ENCODE measurements at regions not wholly inside any gene's neighbourhood (a gene's known extent, or its start where the extent isn't known, plus 50 kb on each side); places are given as distances from the start of the nearest gene placed in this dataset.
A peak's percentile ranks its signal among the peaks of the same experiment; 100 is the strongest.

DNA sequence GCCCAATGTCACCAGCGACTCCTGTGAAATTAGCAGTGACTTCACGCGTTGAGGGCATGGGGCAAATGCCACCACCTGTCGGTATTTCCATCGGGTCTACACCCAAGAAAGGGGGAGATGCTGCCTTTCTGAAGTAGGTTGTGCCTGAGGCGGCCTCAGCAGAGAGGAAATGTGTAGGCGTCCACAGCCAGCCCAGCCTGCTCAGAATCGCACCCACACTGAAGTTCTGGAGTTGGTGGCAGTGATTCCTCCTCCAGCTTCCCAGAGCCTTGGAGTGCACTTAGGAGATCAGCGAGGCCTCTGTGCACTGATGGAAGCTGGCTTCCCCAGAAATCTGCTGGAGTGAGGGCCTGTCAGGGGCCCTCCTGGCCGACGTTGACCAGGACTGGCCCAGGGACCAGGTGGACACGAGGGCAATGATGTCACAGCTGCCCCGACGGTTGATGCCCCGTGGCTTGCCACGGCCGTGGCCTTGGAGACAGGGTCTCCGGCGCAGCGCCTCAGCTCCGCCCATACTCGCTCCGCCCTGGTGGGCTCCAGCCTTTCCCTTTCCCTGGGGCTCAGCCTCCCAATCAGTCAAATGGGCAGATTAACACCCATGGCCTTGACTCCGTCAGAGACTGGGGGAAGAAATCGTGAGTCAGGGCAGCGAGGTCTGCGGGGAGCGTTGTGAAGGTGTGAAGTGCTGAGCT lies 484.8 kb downstream of the PREX1 start:
- Histone ChIP-seq H3K27ac (ENCODE audit: low read length) (no peak overlapping the region), H3K36me3 (ENCODE audit: control insufficient read depth in 1 of 2, insufficient read depth in 2 of 2, low read length in 2 of 2) (no peaks in the 10 kb centered on the region), H3K9me3 (ENCODE audit: control insufficient read depth in 1 of 2, low read length in 2 of 2) (no peaks in the 10 kb centered on the region), H3K27me3 (ENCODE audit: low read depth, low read length) (no peaks in the 10 kb centered on the region), H3K4me1 (ENCODE audit: control insufficient read depth in 1 of 2, insufficient read depth in 2 of 2, low read length in 2 of 2) (peaks cover 0 to 11% of the 10 kb centered on the region in 2 donors), H3K4me3 (ENCODE audit: low read depth in 1 of 2, low read length in 2 of 2) (no peak overlapping the region)

GRCh38 chr20:48340883-48341281 lies 486.9 kb downstream of the PREX1 start:
- no peak overlapping the region for H3K27ac ChIP-seq (ENCODE audit: low read length)
- no peaks in the 10 kb centered on the region for H3K36me3 ChIP-seq (ENCODE audit: control insufficient read depth in 1 of 2, insufficient read depth in 2 of 2, low read length in 2 of 2)
- no peak overlapping the region for H3K4me3 ChIP-seq (ENCODE audit: low read depth in 1 of 2, low read length in 2 of 2)
- H3K9me3 ChIP-seq (ENCODE audit: control insufficient read depth in 1 of 2, low read length in 2 of 2): no peaks in the 10 kb centered on the region
- H3K4me1 ChIP-seq (ENCODE audit: control insufficient read depth in 1 of 2, insufficient read depth in 2 of 2, low read length in 2 of 2): peaks cover 0 to 11% of the 10 kb centered on the region in 2 donors
- no peaks in the 10 kb centered on the region for H3K27me3 ChIP-seq (ENCODE audit: low read depth, low read length)

GRCh38 chr20:48339986-48340882 lies 487.6 kb downstream of the PREX1 start:
- H3K27me3 ChIP-seq (ENCODE audit: low read depth, low read length): no peaks in the 10 kb centered on the region
- peaks cover 0 to 11% of the 10 kb centered on the region in 2 donors for H3K4me1 ChIP-seq (ENCODE audit: control insufficient read depth in 1 of 2, insufficient read depth in 2 of 2, low read length in 2 of 2)
- H3K36me3 ChIP-seq (ENCODE audit: control insufficient read depth in 1 of 2, insufficient read depth in 2 of 2, low read length in 2 of 2): no peaks in the 10 kb centered on the region
- no peak overlapping the region for H3K27ac ChIP-seq (ENCODE audit: low read length)
- H3K9me3 ChIP-seq (ENCODE audit: control insufficient read depth in 1 of 2, low read length in 2 of 2): no peaks in the 10 kb centered on the region
- no peak overlapping the region for H3K4me3 ChIP-seq (ENCODE audit: low read depth in 1 of 2, low read length in 2 of 2)

- H3K27me3 ChIP-seq (ENCODE audit: low read depth, low read length): no peaks in the 10 kb centered on the region
- no peaks in the 10 kb centered on the region for H3K9me3 ChIP-seq (ENCODE audit: control insufficient read depth in 1 of 2, low read length in 2 of 2)
- H3K4me3 ChIP-seq (ENCODE audit: low read depth in 1 of 2, low read length in 2 of 2): no peak overlapping the region
- no peaks in the 10 kb centered on the region for H3K36me3 ChIP-seq (ENCODE audit: control insufficient read depth in 1 of 2, insufficient read depth in 2 of 2, low read length in 2 of 2)
- H3K27ac ChIP-seq (ENCODE audit: low read length): peak overlapping the region; percentile 13
- H3K4me1 ChIP-seq (ENCODE audit: control insufficient read depth in 1 of 2, insufficient read depth in 2 of 2, low read length in 2 of 2): peaks cover 0 to 11% of the 10 kb centered on the region in 2 donors
Observed at GRCh38 chr20:48339190-48339985, 488.4 kb downstream of the PREX1 start.

GRCh38 chr20:48338717-48339116 lies 489.1 kb downstream of the PREX1 start:
- H3K27ac ChIP-seq (ENCODE audit: low read length): peak overlapping the region; percentile 5
- peaks cover 0 to 12% of the 10 kb centered on the region in 2 donors for H3K4me1 ChIP-seq (ENCODE audit: control insufficient read depth in 1 of 2, insufficient read depth in 2 of 2, low read length in 2 of 2)
- no peaks in the 10 kb centered on the region for H3K9me3 ChIP-seq (ENCODE audit: control insufficient read depth in 1 of 2, low read length in 2 of 2)
- H3K36me3 ChIP-seq (ENCODE audit: control insufficient read depth in 1 of 2, insufficient read depth in 2 of 2, low read length in 2 of 2): no peaks in the 10 kb centered on the region
- H3K27me3 ChIP-seq (ENCODE audit: low read depth, low read length): no peaks in the 10 kb centered on the region
- no peak overlapping the region for H3K4me3 ChIP-seq (ENCODE audit: low read depth in 1 of 2, low read length in 2 of 2)

DNA sequence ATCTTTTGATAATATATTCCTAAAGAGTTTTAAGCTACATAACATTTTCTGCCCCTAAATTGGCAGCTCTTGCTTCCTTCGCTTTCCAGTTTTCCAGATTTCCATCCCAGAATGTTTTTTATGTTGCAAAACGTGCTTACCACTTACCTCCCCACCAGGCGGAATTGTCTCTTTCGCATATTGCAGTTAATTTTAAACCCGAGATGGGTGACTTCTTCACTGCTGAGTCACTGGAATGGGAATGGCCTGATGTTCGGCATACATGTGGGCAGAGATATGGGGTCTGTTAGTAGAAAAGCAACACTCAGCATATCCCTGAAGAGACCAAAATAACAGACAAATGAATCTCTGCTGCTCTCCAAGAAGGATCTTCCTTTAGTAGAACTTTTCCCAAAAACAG lies 491.2 kb downstream of the PREX1 start:
- H3K27me3 ChIP-seq (ENCODE audit: low read depth, low read length): no peaks in the 10 kb centered on the region
- no peak overlapping the region for H3K4me3 ChIP-seq (ENCODE audit: low read depth in 1 of 2, low read length in 2 of 2)
- H3K27ac ChIP-seq (ENCODE audit: low read length): no peak overlapping the region
- peaks cover 0 to 17% of the 10 kb centered on the region in 2 donors for H3K4me1 ChIP-seq (ENCODE audit: control insufficient read depth in 1 of 2, insufficient read depth in 2 of 2, low read length in 2 of 2)
- H3K36me3 ChIP-seq (ENCODE audit: control insufficient read depth in 1 of 2, insufficient read depth in 2 of 2, low read length in 2 of 2): no peaks in the 10 kb centered on the region
- H3K9me3 ChIP-seq (ENCODE audit: control insufficient read depth in 1 of 2, low read length in 2 of 2): no peaks in the 10 kb centered on the region

- H3K27ac ChIP-seq (ENCODE audit: low read length): no peak overlapping the region
- H3K36me3 ChIP-seq (ENCODE audit: control insufficient read depth in 1 of 2, insufficient read depth in 2 of 2, low read length in 2 of 2): no peaks in the 10 kb centered on the region
- H3K4me3 ChIP-seq (ENCODE audit: low read depth in 1 of 2, low read length in 2 of 2): no peak overlapping the region
- no peaks in the 10 kb centered on the region for H3K9me3 ChIP-seq (ENCODE audit: control insufficient read depth in 1 of 2, low read length in 2 of 2)
- peaks cover 0 to 17% of the 10 kb centered on the region in 2 donors for H3K4me1 ChIP-seq (ENCODE audit: control insufficient read depth in 1 of 2, insufficient read depth in 2 of 2, low read length in 2 of 2)
- H3K27me3 ChIP-seq (ENCODE audit: low read depth, low read length): no peaks in the 10 kb centered on the region
Observed at GRCh38 chr20:48335308-48336050, 492.3 kb downstream of the PREX1 start.

GRCh38 chr20:48333707-48334106 lies 494.1 kb downstream of the PREX1 start:
- Histone ChIP-seq H3K36me3 (ENCODE audit: control insufficient read depth in 1 of 2, insufficient read depth in 2 of 2, low read length in 2 of 2) (no peaks in the 10 kb centered on the region), H3K27ac (ENCODE audit: low read length) (no peak overlapping the region), H3K9me3 (ENCODE audit: control insufficient read depth in 1 of 2, low read length in 2 of 2) (no peaks in the 10 kb centered on the region), H3K4me3 (ENCODE audit: low read depth in 1 of 2, low read length in 2 of 2) (no peak overlapping the region), H3K27me3 (ENCODE audit: low read depth, low read length) (no peaks in the 10 kb centered on the region), H3K4me1 (ENCODE audit: control insufficient read depth in 1 of 2, insufficient read depth in 2 of 2, low read length in 2 of 2) (peaks cover 0 to 6% of the 10 kb centered on the region in 2 donors)

DNA sequence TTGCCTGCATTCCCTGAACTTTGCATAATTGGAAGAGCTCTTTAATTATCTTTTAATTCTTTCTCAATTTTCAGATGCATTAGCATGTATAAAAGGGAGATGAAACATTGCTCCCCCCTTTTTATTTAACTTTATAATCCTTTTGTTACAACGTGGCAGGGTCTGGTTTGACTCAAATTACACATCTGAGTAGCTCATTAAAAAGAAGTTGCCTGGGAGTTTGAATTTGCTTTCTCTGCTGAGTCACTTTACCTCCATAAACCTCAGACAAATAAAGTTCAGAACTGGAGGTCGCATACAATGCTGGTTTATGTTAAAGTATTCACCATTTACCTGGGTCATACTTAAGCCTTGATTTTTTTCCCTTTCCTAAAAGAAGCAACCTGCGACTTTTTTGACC lies 495.2 kb downstream of the PREX1 start:
- Histone ChIP-seq H3K27me3 (ENCODE audit: low read depth, low read length) (no peaks in the 10 kb centered on the region), H3K36me3 (ENCODE audit: control insufficient read depth in 1 of 2, insufficient read depth in 2 of 2, low read length in 2 of 2) (no peaks in the 10 kb centered on the region), H3K27ac (ENCODE audit: low read length) (no peak overlapping the region), H3K4me3 (ENCODE audit: low read depth in 1 of 2, low read length in 2 of 2) (no peak overlapping the region), H3K4me1 (ENCODE audit: control insufficient read depth in 1 of 2, insufficient read depth in 2 of 2, low read length in 2 of 2) (peaks cover 0 to 6% of the 10 kb centered on the region in 2 donors), H3K9me3 (ENCODE audit: control insufficient read depth in 1 of 2, low read length in 2 of 2) (no peaks in the 10 kb centered on the region)

DNA sequence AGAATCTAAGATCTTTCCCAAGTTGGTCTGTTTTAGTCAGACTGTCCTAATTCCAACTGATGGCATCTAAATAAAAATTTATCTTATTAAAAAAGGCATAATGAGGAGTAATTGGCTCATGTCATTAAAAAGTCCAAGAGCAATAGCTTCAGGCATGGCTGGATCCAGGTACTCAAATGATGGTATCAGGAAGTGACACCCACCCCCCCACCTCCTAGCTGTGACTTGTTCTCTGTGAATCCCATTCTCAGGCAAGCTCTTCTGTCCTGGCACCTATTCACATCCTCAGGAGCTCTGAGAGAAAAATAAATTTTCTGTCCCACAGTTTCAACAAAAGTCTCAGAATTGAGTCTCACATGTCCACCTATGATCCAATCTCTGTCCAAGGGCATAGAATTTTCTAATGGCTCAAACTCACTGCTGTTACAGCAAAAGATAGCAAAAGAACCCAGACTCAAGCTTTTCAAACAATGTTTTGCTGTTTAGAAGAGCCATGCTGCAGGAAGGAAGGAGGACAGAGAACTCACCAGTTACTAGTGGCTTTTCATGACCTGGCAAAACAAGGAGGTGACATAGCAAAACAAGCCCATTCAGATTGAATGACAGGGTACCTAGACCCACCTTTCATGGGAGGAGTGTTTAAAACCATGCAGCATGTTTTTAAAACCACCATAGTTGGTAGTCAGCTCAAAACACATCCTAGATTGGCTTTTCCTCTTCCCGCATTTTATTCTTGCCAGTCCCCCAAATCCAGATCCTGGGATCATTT lies 496.1 kb downstream of the PREX1 start:
- peaks cover 0 to 8% of the 10 kb centered on the region in 2 donors for H3K4me1 ChIP-seq (ENCODE audit: control insufficient read depth in 1 of 2, insufficient read depth in 2 of 2, low read length in 2 of 2)
- H3K36me3 ChIP-seq (ENCODE audit: control insufficient read depth in 1 of 2, insufficient read depth in 2 of 2, low read length in 2 of 2): no peaks in the 10 kb centered on the region
- H3K9me3 ChIP-seq (ENCODE audit: control insufficient read depth in 1 of 2, low read length in 2 of 2): no peaks in the 10 kb centered on the region
- H3K27me3 ChIP-seq (ENCODE audit: low read depth, low read length): no peaks in the 10 kb centered on the region
- H3K27ac ChIP-seq (ENCODE audit: low read length): no peak overlapping the region
- no peak overlapping the region for H3K4me3 ChIP-seq (ENCODE audit: low read depth in 1 of 2, low read length in 2 of 2)

Data from muscle layer of duodenum (tissue), 2 donors.